ENCODE measurements at regions not wholly inside any gene's neighbourhood (a gene's known extent, or its start where the extent isn't known, plus 50 kb on each side); places are given as distances from the start of the nearest gene placed in this dataset.

DNA sequence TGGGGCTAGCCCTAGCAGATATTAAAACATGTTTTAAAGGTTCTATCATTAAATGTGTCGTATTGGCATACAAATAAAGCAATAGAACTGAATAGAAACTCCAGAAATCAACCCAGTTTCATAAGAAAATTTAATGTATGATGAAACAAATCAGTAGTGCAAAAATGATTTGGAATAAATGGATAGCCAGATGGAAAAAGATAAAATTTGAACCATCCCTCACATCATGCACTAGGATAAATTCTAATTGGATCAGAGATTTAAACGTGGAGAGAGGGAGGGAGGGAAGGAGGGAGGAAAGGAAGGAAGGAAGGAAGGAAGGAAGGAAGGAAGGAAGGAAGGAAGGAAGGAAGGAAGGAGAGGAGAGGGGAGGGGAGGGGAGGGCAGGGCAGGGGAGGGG is 235.3 kb downstream of the SEC61B start:
- DNase-seq (ENCODE audit: low spot score) (no peak), ATAC-seq (no peak), FAIRE-seq (no peak)
- in situ Hi-C loops (cut with HindIII; ENCODE audit: extremely low pct_ligation_motif_present, low pct_unique_long_range_greater_than_20kb), result no loop called here
- ChIA-PET POLR2A (no interaction called here), CTCF (ENCODE audit: low intra/inter-chr PET ratio, low total read pairs) (no interaction called here)
- H3K4me2 ChIP-seq (ENCODE audit: low read depth, low read length), result no peak overlapping the region
- no peaks in the 10 kb centered on the region; a peak in 1 of 5 replicates for H3K27me3 ChIP-seq (ENCODE audit: control insufficient read depth in 1 of 2, insufficient read depth in 2 of 2, low read length in 2 of 2)
- H4K20me1 ChIP-seq (ENCODE audit: insufficient read depth, low read length), result no peaks in the 10 kb centered on the region
- no peak overlapping the region for H3K27ac ChIP-seq (ENCODE audit: extremely low read length, insufficient read depth, low read length)
- WGBS (ENCODE audit: low lambda C conversion rate), result 0% methylated on average over 2 of the region's 2 CpGs
- intact Hi-C loops (cut with micrococcal nuclease; ENCODE audit: unreplicated experiment), result no loop called here
- no peaks in the 10 kb centered on the region for H3K4me1 ChIP-seq (ENCODE audit: insufficient read depth, low read length)
- no peak overlapping the region for H2AFZ ChIP-seq (ENCODE audit: low read length)
- no peaks in the 10 kb centered on the region for H3K9me3 ChIP-seq (ENCODE audit: low read length)
- no peaks in the 10 kb centered on the region for H3K36me3 ChIP-seq (replicated peaks in 1 of 2; ENCODE audit: control insufficient read depth in 1 of 2, insufficient read depth in 2 of 2, low read length in 2 of 2)
- no peak overlapping the region for H3K4me3 ChIP-seq (replicated peaks in 1 of 3; ENCODE audit: insufficient read depth in 1 of 3, low read depth in 2 of 3, low read length in 3 of 3)
- H3K9ac ChIP-seq (ENCODE audit: insufficient read depth, low read depth, low read length), result no peak overlapping the region
- BruUV-seq (replicated peaks), result no TSS peak
- H3K79me2 ChIP-seq (ENCODE audit: insufficient read depth, low read length), result no peaks in the 10 kb centered on the region
- TF ChIP-seq ZNF740 (CRISPR knock-in tag; IDR thresholded peaks at IDR 0.05), result no peak
- no peak for TF ChIP-seq U2AF2 (IDR thresholded peaks at IDR 0.05; ENCODE audit: low read depth, low read length)
- no peak for TF ChIP-seq ATRX (CRISPR knock-in tag; IDR thresholded peaks at IDR 0.05; ENCODE audit: borderline replicate concordance)
- no peak for TF ChIP-seq SALL1 (CRISPR knock-in tag; IDR thresholded peaks at IDR 0.05)
- TF ChIP-seq, protein P1, sequence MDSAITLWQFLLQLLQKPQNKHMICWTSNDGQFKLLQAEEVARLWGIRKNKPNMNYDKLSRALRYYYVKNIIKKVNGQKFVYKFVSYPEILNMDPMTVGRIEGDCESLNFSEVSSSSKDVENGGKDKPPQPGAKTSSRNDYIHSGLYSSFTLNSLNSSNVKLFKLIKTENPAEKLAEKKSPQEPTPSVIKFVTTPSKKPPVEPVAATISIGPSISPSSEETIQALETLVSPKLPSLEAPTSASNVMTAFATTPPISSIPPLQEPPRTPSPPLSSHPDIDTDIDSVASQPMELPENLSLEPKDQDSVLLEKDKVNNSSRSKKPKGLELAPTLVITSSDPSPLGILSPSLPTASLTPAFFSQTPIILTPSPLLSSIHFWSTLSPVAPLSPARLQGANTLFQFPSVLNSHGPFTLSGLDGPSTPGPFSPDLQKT (CRISPR knock-in tag; IDR thresholded peaks at IDR 0.05; ENCODE audit: borderline replicate concordance), result no peak
- TF ChIP-seq E2F1 (CRISPR knock-in tag; IDR thresholded peaks at IDR 0.05), result no peak
- TF ChIP-seq BCLAF1 (IDR thresholded peaks at IDR 0.05), result no peak
- no peak for TF ChIP-seq TFE3 (CRISPR knock-in tag; IDR thresholded peaks at IDR 0.05)
- no peak for TF ChIP-seq MYPOP (CRISPR knock-in tag; IDR thresholded peaks at IDR 0.05)
- TF ChIP-seq CCDC6 (CRISPR knock-in tag; IDR thresholded peaks at IDR 0.05), result no peak
- TF ChIP-seq, protein P2, sequence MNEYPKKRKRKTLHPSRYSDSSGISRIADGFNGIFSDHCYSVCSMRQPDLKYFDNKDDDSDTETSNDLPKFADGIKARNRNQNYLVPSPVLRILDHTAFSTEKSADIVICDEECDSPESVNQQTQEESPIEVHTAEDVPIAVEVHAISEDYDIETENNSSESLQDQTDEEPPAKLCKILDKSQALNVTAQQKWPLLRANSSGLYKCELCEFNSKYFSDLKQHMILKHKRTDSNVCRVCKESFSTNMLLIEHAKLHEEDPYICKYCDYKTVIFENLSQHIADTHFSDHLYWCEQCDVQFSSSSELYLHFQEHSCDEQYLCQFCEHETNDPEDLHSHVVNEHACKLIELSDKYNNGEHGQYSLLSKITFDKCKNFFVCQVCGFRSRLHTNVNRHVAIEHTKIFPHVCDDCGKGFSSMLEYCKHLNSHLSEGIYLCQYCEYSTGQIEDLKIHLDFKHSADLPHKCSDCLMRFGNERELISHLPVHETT (CRISPR knock-in tag; conservative IDR thresholded peaks at IDR 0.05), result no peak
- no peak for TF ChIP-seq ZKSCAN5 (CRISPR knock-in tag; IDR thresholded peaks at IDR 0.05)
- TF ChIP-seq ZMAT3 (CRISPR knock-in tag; conservative IDR thresholded peaks at IDR 0.05), result no peak
- no peak for TF ChIP-seq ZNF446 (CRISPR knock-in tag; IDR thresholded peaks at IDR 0.05)
- TF ChIP-seq ZNF12 (CRISPR knock-in tag; IDR thresholded peaks at IDR 0.05), result no peak
- TF ChIP-seq SKI (IDR thresholded peaks at IDR 0.05; ENCODE audit: partially characterized antibody), result no peak
- TF ChIP-seq PHF5A (CRISPR knock-in tag; IDR thresholded peaks at IDR 0.05; ENCODE audit: low read depth, unreplicated experiment), result no peak
